ENCODE measurements at regions not wholly inside any gene's neighbourhood (a gene's known extent, or its start where the extent isn't known, plus 50 kb on each side); places are given as distances from the start of the nearest gene placed in this dataset.

DNA sequence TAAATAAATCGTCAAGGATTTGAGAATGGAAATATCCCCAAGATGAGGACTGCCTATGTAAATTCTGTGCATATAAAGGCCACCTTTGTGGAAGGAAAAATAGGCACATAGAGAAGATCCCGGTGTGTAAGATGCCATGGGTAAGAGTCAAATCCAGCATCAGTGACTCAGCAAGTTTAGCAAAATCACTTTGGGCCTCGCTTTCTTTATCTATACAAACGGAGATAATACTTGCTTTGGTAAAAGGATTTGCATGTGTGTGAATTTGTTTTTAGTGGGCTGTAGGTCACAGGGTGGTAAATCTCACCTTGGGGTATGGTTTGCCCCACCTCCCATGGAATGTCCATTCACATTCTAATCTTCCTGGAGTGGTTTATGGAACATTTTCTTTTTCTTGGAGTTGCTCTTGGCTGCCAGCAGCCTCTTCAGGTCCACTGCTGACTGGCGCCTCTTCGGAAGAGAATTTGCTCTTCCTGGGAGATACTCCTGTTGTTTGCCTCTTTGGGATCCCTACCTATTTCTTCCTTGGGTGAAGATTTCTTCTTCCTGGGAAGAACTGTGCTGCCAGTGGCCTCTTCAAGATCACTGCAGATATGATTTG is 587.6 kb downstream of the CDH11 start:
- TF ChIP-seq, protein P1, sequence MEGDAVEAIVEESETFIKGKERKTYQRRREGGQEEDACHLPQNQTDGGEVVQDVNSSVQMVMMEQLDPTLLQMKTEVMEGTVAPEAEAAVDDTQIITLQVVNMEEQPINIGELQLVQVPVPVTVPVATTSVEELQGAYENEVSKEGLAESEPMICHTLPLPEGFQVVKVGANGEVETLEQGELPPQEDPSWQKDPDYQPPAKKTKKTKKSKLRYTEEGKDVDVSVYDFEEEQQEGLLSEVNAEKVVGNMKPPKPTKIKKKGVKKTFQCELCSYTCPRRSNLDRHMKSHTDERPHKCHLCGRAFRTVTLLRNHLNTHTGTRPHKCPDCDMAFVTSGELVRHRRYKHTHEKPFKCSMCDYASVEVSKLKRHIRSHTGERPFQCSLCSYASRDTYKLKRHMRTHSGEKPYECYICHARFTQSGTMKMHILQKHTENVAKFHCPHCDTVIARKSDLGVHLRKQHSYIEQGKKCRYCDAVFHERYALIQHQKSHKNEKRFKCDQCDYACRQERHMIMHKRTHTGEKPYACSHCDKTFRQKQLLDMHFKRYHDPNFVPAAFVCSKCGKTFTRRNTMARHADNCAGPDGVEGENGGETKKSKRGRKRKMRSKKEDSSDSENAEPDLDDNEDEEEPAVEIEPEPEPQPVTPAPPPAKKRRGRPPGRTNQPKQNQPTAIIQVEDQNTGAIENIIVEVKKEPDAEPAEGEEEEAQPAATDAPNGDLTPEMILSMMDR (IDR thresholded peaks at IDR 0.05), result no peak
- TF ChIP-seq POLR2AphosphoS5 (IDR thresholded peaks at IDR 0.05; ENCODE audit: insufficient read depth in 1 of 2, low read depth in 1 of 2), result no peak
- TF ChIP-seq POLR2A (IDR thresholded peaks at IDR 0.05), result no peak

All from vagina (tissue), 2 donors.